ENCODE measurements at regions not wholly inside any gene's neighbourhood (a gene's known extent, or its start where the extent isn't known, plus 50 kb on each side); places are given as distances from the start of the nearest gene placed in this dataset.
"Not testable (repeated sequence)": the region's sequence is repeated elsewhere in the genome, so short reads cannot be mapped to it uniquely, and the experiment has no call there.

DNA sequence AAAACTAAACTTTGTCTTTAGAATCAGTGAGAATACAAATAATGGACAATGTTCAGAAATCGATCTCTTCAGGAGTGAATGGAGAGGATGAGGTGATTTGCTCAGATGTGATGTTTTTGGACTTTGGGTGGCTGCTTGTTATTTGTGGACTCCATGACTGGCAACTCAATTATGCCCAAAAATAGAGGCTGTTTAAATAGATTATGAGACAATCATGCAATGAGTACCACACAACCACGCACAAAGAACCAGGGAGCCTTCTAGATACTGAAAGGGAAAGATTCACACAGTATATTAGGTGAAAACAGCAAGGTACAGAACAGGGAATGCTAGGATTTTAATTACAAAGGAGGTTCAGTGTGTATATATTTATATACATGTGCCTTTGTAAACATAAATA, 141.3 kb upstream of the ANK3 start:
- Histone ChIP-seq H3K27me3 (ENCODE audit: control insufficient read depth in 1 of 2, insufficient read depth in 2 of 2, low read length in 1 of 2) (peaks cover 0 to 1% of the 10 kb centered on the region in 2 donors), H3K4me3 (ENCODE audit: low read length in 2 of 2) (no peak overlapping the region), H3K36me3 (ENCODE audit: control insufficient read depth in 1 of 2, insufficient read depth in 2 of 2, low read length in 1 of 2) (no peaks in the 10 kb centered on the region), H3K27ac (ENCODE audit: low read depth in 1 of 2, low read length in 2 of 2) (no peak overlapping the region), H3K9me3 (ENCODE audit: control insufficient read depth, low read length) (no peaks in the 10 kb centered on the region), H3K4me1 (ENCODE audit: control insufficient read depth in 1 of 2, insufficient read depth in 2 of 2, low read length in 2 of 2) (no peaks in the 10 kb centered on the region)
- intact Hi-C loops (cut with DNase I), result no loop called here
- WGBS, 2 donors, result 59 to 66% methylated on average over 2 of the region's 2 CpGs
- ATAC-seq (ENCODE audit: low FRiP score) (no peak), DNase-seq (no peak)

- WGBS, 2 donors, result 89 to 90% methylated on average over 2 of the region's 2 CpGs
- Histone ChIP-seq H3K4me1 (ENCODE audit: control insufficient read depth in 1 of 2, insufficient read depth in 2 of 2, low read length in 2 of 2) (no peaks in the 10 kb centered on the region), H3K9me3 (ENCODE audit: control insufficient read depth, low read length) (no peaks in the 10 kb centered on the region), H3K27ac (ENCODE audit: low read depth in 1 of 2, low read length in 2 of 2) (no peak overlapping the region), H3K27me3 (ENCODE audit: control insufficient read depth in 1 of 2, insufficient read depth in 2 of 2, low read length in 1 of 2) (peaks cover 0 to 1% of the 10 kb centered on the region in 2 donors), H3K36me3 (ENCODE audit: control insufficient read depth in 1 of 2, insufficient read depth in 2 of 2, low read length in 1 of 2) (no peaks in the 10 kb centered on the region), H3K4me3 (ENCODE audit: low read length in 2 of 2) (no peak overlapping the region)
- intact Hi-C loops (cut with DNase I), result no loop called here
- ATAC-seq (ENCODE audit: low FRiP score), result no peak
- no peak for DNase-seq
Observed at GRCh38 chr10:60527676-60528075, 138.0 kb upstream of the ANK3 start.

- DNase-seq (no peak), ATAC-seq (ENCODE audit: low FRiP score) (no peak)
- H3K9me3 ChIP-seq (ENCODE audit: control insufficient read depth, low read length), result no peaks in the 10 kb centered on the region
- H3K36me3 ChIP-seq (ENCODE audit: control insufficient read depth in 1 of 2, insufficient read depth in 2 of 2, low read length in 1 of 2), result no peaks in the 10 kb centered on the region
- H3K27me3 ChIP-seq (ENCODE audit: control insufficient read depth in 1 of 2, insufficient read depth in 2 of 2, low read length in 1 of 2), result peaks cover 0 to 1% of the 10 kb centered on the region in 2 donors
- 84 to 88% methylated on average over 9 of the region's 9 CpGs for WGBS, 2 donors
- H3K4me1 ChIP-seq (ENCODE audit: control insufficient read depth in 1 of 2, insufficient read depth in 2 of 2, low read length in 2 of 2), result no peaks in the 10 kb centered on the region
- no peak overlapping the region for H3K4me3 ChIP-seq (ENCODE audit: low read length in 2 of 2)
- intact Hi-C loops (cut with DNase I), result no loop called here
- no peak overlapping the region for H3K27ac ChIP-seq (ENCODE audit: low read depth in 1 of 2, low read length in 2 of 2)
Observed at GRCh38 chr10:60525716-60526585, 136.3 kb upstream of the ANK3 start.

- no peak overlapping the region for H3K4me3 ChIP-seq (ENCODE audit: low read length in 2 of 2)
- intact Hi-C loops (cut with DNase I), result no loop called here
- DNase-seq, result no peak
- no peak for ATAC-seq (ENCODE audit: low FRiP score)
- 93 to 94% methylated on average over 4 of the region's 4 CpGs for WGBS, 2 donors
- no peaks in the 10 kb centered on the region for H3K36me3 ChIP-seq (ENCODE audit: control insufficient read depth in 1 of 2, insufficient read depth in 2 of 2, low read length in 1 of 2)
- no peaks in the 10 kb centered on the region for H3K9me3 ChIP-seq (ENCODE audit: control insufficient read depth, low read length)
- no peak overlapping the region for H3K27ac ChIP-seq (ENCODE audit: low read depth in 1 of 2, low read length in 2 of 2)
- no peaks in the 10 kb centered on the region for H3K27me3 ChIP-seq (ENCODE audit: control insufficient read depth in 1 of 2, insufficient read depth in 2 of 2, low read length in 1 of 2)
- no peaks in the 10 kb centered on the region for H3K4me1 ChIP-seq (ENCODE audit: control insufficient read depth in 1 of 2, insufficient read depth in 2 of 2, low read length in 2 of 2)
Observed at GRCh38 chr10:60524541-60524940, 134.9 kb upstream of the ANK3 start.

DNA sequence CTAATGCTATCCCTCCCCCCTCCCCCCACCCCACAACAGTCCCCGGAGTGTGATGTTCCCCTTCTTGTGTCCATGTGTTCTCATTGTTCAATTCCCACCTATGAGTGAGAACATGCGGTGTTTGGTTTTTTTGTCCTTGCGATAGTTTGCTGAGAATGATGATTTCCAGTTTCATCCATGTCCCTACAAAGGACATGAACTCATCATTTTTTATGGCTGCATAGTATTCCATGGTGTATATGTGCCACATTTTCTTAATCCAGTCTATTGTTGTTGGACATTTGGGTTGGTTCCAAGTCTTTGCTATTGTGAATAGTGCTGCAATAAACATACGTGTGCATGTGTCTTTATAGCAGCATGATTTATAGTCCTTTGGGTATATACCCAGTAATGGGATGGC, 133.7 kb upstream of the ANK3 start:
- H3K9me3 ChIP-seq (ENCODE audit: control insufficient read depth, low read length); ATAC-seq (ENCODE audit: low FRiP score); H3K4me3 ChIP-seq (ENCODE audit: low read length in 2 of 2); H3K27me3 ChIP-seq (ENCODE audit: control insufficient read depth in 1 of 2, insufficient read depth in 2 of 2, low read length in 1 of 2); intact Hi-C loops (cut with DNase I); H3K4me1 ChIP-seq (ENCODE audit: control insufficient read depth in 1 of 2, insufficient read depth in 2 of 2, low read length in 2 of 2); H3K36me3 ChIP-seq (ENCODE audit: control insufficient read depth in 1 of 2, insufficient read depth in 2 of 2, low read length in 1 of 2); H3K27ac ChIP-seq (ENCODE audit: low read depth in 1 of 2, low read length in 2 of 2); DNase-seq: not testable (repeated sequence)
- 96% methylated on average over 3 of the region's 4 CpGs; no CpG with 5 or more reads in 1 of the 2 donors for WGBS, 2 donors

DNA sequence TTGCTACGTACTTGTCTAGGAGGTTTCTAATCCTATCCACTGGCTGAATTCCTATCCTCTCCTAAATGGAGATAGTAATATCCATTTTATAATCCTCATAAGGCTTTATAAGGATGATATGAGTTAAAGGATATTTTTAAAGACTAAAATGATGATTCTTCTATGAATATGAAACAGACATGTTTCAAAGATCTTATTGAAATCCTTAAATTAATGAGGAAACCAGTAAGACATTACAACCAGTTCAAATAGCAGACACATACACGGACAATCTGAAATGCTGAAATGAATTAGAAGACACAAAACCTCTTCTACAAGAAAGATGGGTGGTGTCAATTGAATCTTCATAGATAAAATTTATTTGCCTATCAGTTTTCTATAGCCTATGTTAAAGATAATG, 132.9 kb upstream of the ANK3 start:
- Histone ChIP-seq H3K4me3 (ENCODE audit: low read length in 2 of 2) (no peak overlapping the region), H3K9me3 (ENCODE audit: control insufficient read depth, low read length) (no peaks in the 10 kb centered on the region), H3K4me1 (ENCODE audit: control insufficient read depth in 1 of 2, insufficient read depth in 2 of 2, low read length in 2 of 2) (no peaks in the 10 kb centered on the region), H3K27me3 (ENCODE audit: control insufficient read depth in 1 of 2, insufficient read depth in 2 of 2, low read length in 1 of 2) (no peaks in the 10 kb centered on the region), H3K27ac (ENCODE audit: low read depth in 1 of 2, low read length in 2 of 2) (no peak overlapping the region), H3K36me3 (ENCODE audit: control insufficient read depth in 1 of 2, insufficient read depth in 2 of 2, low read length in 1 of 2) (no peaks in the 10 kb centered on the region)
- WGBS, 2 donors, result 97 to 99% methylated on average over 2 of the region's 2 CpGs
- ATAC-seq (ENCODE audit: low FRiP score), result no peak
- no peak for DNase-seq
- intact Hi-C loops (cut with DNase I), result no loop called here

- Histone ChIP-seq H3K27ac (ENCODE audit: low read depth in 1 of 2, low read length in 2 of 2) (no peak overlapping the region), H3K36me3 (ENCODE audit: control insufficient read depth in 1 of 2, insufficient read depth in 2 of 2, low read length in 1 of 2) (no peaks in the 10 kb centered on the region), H3K4me3 (ENCODE audit: low read length in 2 of 2) (no peak overlapping the region), H3K9me3 (ENCODE audit: control insufficient read depth, low read length) (no peaks in the 10 kb centered on the region), H3K27me3 (ENCODE audit: control insufficient read depth in 1 of 2, insufficient read depth in 2 of 2, low read length in 1 of 2) (no peaks in the 10 kb centered on the region), H3K4me1 (ENCODE audit: control insufficient read depth in 1 of 2, insufficient read depth in 2 of 2, low read length in 2 of 2) (no peaks in the 10 kb centered on the region)
- DNase-seq (no peak), ATAC-seq (ENCODE audit: low FRiP score) (no peak)
- intact Hi-C loops (cut with DNase I), result no loop called here
- WGBS, 2 donors, result 75 to 87% methylated on average over 3 of the region's 3 CpGs
Observed at GRCh38 chr10:60521974-60522405, 132.3 kb upstream of the ANK3 start.

- 92% methylated on average over 4 of the region's 4 CpGs for WGBS, 2 donors
- intact Hi-C loops (cut with DNase I), result no loop called here
Observed at GRCh38 chr10:60518745-60519144, 129.1 kb upstream of the ANK3 start.

GRCh38 chr10:60517805-60518204, 128.1 kb upstream of the ANK3 start:
- Histone ChIP-seq H3K4me3 (ENCODE audit: low read length in 2 of 2) (no peak overlapping the region), H3K9me3 (ENCODE audit: control insufficient read depth, low read length) (no peaks in the 10 kb centered on the region), H3K27me3 (ENCODE audit: control insufficient read depth in 1 of 2, insufficient read depth in 2 of 2, low read length in 1 of 2) (no peaks in the 10 kb centered on the region), H3K36me3 (ENCODE audit: control insufficient read depth in 1 of 2, insufficient read depth in 2 of 2, low read length in 1 of 2) (no peaks in the 10 kb centered on the region), H3K27ac (ENCODE audit: low read depth in 1 of 2, low read length in 2 of 2) (no peak overlapping the region), H3K4me1 (ENCODE audit: control insufficient read depth in 1 of 2, insufficient read depth in 2 of 2, low read length in 2 of 2) (no peaks in the 10 kb centered on the region)
- no peak for DNase-seq
- WGBS, 2 donors, result 89 to 90% methylated on average over 3 of the region's 3 CpGs
- ATAC-seq (ENCODE audit: low FRiP score), result no peak
- intact Hi-C loops (cut with DNase I), result no loop called here

More at GRCh38 chr10:60518745-60519144, 129.1 kb upstream of the ANK3 start:
- no peaks in the 10 kb centered on the region for H3K9me3 ChIP-seq (ENCODE audit: control insufficient read depth, low read length)
- no peak overlapping the region for H3K27ac ChIP-seq (ENCODE audit: low read depth in 1 of 2, low read length in 2 of 2)
- no peaks in the 10 kb centered on the region for H3K36me3 ChIP-seq (ENCODE audit: control insufficient read depth in 1 of 2, insufficient read depth in 2 of 2, low read length in 1 of 2)
- no peaks in the 10 kb centered on the region for H3K4me1 ChIP-seq (ENCODE audit: control insufficient read depth in 1 of 2, insufficient read depth in 2 of 2, low read length in 2 of 2)
- ATAC-seq (ENCODE audit: low FRiP score) (no peak), DNase-seq (no peak)
- no peaks in the 10 kb centered on the region for H3K27me3 ChIP-seq (ENCODE audit: control insufficient read depth in 1 of 2, insufficient read depth in 2 of 2, low read length in 1 of 2)
- no peak overlapping the region for H3K4me3 ChIP-seq (ENCODE audit: low read length in 2 of 2)
